HG02623 (cell line): ENCODE measurements at regions not wholly inside any gene's neighbourhood (a gene's known extent, or its start where the extent isn't known, plus 50 kb on each side); places are given as distances from the start of the nearest gene placed in this dataset.
"Not testable (repeated sequence)": the region's sequence is repeated elsewhere in the genome, so short reads cannot be mapped to it uniquely, and the experiment has no call there.

Experiments used
- ATAC-seq: cut with Tn5 transposase; IDR thresholded peaks from one replicate; pipeline ENCODE4 v1.9.1; 2021; ENCODE audit warnings: moderate library complexity; ENCODE audit not compliant: unreplicated experiment

DNA sequence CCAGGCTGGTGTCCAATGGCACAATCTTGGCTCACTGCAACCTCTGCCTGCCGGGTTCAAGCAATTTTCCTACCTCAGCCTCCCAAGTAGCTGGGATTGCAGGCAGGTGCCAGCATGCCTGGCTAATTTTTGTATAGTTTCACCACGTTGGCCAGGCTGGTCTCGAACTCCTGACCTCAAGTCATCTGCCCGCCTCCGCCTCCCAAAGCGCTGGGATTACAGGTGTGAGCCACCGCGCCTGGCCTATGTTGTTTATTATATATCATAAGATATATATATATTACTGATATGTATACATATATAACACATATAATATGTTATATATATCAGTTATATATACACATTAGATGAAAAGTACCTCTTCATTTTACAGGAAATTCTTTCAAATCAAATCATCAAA lies 914.7 kb downstream of the FOXD4L5 start:
- not testable (repeated sequence) for ATAC-seq

DNA sequence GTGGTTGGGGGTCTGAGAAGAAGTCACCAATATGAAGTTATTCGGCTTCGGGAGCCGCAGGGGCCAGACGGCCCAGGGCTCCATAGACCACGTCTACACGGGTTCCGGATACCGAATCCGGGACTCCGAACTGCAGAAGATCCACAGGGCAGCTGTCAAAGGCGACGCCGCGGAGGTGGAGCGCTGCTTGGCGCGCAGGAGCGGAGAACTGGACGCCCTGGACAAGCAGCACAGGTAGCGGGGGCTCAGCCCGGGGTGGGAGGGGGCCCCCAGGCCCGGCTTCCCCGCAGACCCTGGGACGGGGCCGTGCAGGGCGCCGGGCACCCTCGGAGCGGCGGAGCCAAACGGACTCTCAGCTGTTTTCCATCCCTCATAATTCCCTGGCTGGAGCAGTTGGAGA lies 915.4 kb downstream of the FOXD4L5 start:
- ATAC-seq, result not testable (repeated sequence)

DNA sequence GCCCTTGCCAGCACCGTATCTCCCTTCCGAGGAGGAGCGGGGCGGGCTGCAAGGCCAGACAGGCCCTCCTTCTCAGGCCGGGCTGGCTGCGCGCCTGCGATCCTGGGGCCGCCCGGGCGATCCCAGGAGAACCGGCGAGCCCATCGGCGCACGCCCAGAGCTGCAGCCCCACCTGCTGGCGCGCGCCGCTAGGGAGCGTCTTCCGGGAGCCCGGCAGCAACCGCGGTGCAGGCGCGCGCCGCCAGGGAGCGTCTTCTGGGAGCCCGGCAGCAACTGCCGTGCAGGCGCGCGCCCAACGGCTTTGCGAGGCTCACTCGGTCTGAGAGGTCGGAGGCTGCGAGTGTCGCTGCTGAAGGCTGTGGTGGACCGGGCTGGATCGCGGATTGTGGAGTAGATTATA lies 915.9 kb downstream of the FOXD4L5 start:
- ATAC-seq, result peak; percentile 100

DNA sequence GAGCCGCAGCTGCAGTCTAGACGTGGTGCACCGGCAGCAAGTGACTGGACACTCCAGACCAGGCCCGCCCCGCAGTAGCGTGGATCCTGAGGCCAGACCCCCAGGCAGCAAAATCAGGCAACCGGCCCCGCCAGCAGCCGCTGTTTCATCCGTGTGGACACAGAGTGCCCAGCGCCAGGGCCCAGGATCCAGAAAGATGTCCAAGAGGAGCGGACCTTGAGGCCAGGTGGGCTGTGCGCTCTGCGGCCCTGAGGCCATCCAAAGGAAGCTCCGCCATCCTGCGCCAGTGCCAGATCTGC lies 916.4 kb downstream of the FOXD4L5 start:
- ATAC-seq, result not testable (repeated sequence)

DNA sequence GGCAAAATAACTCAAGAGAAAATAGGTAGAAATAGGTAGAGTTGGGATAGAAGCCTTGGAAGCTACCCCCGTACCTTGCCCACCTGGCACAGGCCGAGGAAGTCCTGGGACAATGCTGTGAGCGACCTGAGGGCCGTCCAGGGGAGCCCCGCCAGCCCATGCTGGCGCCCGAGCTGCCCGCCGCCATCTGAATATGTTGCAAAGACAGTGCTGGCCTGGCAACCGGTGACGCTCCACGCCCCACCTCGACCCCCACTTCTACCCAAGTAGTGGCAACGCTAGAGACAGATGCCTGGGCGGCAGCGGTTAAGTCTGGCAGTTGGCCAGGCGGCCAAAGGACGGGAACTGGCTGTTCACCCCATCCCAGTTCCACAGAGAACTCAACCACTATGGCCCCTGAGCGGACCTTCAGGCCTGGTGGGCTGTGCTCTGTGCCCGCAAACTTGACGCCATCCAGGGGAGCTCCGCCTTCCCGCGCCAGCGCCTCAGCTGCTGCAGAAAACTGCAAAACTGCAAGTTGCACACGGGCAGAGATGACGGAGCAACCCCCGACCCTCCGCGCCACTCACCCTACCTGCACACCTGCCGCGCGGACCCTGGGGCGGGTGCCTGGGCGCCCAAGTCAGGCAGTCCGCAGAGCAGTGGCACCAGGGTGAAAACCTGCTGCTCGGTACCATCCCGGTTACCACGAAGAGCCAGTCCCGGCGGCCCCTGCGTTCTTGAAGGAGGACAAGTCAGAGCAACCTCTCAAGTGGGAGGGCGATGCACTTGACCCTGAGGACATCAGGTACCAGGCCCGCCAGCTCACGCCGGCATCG lies 917.0 kb downstream of the FOXD4L5 start:
- ATAC-seq, result not testable (repeated sequence)
